GM12878 (cell line): ENCODE measurements at regions not wholly inside any gene's neighbourhood (a gene's known extent, or its start where the extent isn't known, plus 50 kb on each side); places are given as distances from the start of the nearest gene placed in this dataset.

ENCODE experiments used
- ATAC-seq: fragments of 200-7000 bp; cut with Tn5 transposase; 3 replicates; pipeline ENCODE4 v1.9.1; 2020; ENCODE audit warnings: mild to moderate bottlenecking, moderate library complexity
- BruUV-seq: library from RNA; stranded (reverse); fragments of 400-500 nt; replicated peaks from 2 replicates; lab custom pipeline; 2021; lab: Mats Ljungman, UMichigan
- CTCF ChIA-PET: fragments of 300-600 bp; sonication (Branson Sonifier 250); formaldehyde crosslinking; extraction: SDS; loops from one replicate; lab custom pipeline; 2021; ENCODE audit warnings: inconsistent platforms; lab: Yijun Ruan, JAX
- POLR2A ChIA-PET: fragments of 350-600 bp; formaldehyde crosslinking; extraction: SDS; loops from one replicate; lab custom pipeline; 2021; ENCODE audit warnings: inconsistent platforms; lab: Charles Lee
- RAD21 ChIA-PET: fragments of 300-600 bp; sonication (Branson Sonifier 250); formaldehyde crosslinking; loops from one replicate; lab custom pipeline; 2023; ENCODE audit warnings: antibody characterized with exemption; ENCODE audit not compliant: unreplicated experiment; lab: Charles Lee
- SMC1A ChIA-PET: fragments of 300-600 bp; sonication (Branson Sonifier 250); formaldehyde crosslinking; loops from one replicate; lab custom pipeline; 2023; ENCODE audit not compliant: unreplicated experiment, uncharacterized antibody; lab: Charles Lee
- DNase-seq: peaks from one replicate; pipeline ENCODE4 v3.0.0-alpha.2; 2011; ENCODE audit warnings: low read depth, low spot score
- FAIRE-seq: peaks from 3 replicates; lab custom pipeline; 2011; peaks lifted over from hg19 to GRCh38; lab: Jason Lieb, UNC
- H2AFZ ChIP-seq: 2 replicates; pipeline ENCODE4 v1.6.0; 2011; ENCODE audit warnings: low read depth, low read length, control low read depth; ENCODE audit not compliant: control insufficient read depth
- H3K27ac ChIP-seq: 2 replicates; pipeline ENCODE4 v1.5.1; 2011; ENCODE audit warnings: control low read depth; ENCODE audit not compliant: control insufficient read depth, insufficient read depth
- H3K27me3 ChIP-seq, 2 experiments: replicated peaks in 1 of 2; 2 replicates each; pipeline versions ENCODE4 v1.6.0 to v1.6.1; 2011; ENCODE audit warnings: low read length in 1 of 2; ENCODE audit not compliant: control insufficient read depth in 2 of 2, insufficient read depth in 2 of 2
- H3K36me3 ChIP-seq, 2 experiments: 2 replicates each; pipeline ENCODE4 v1.5.1; 2011; ENCODE audit warnings: low read length in 1 of 2; ENCODE audit not compliant: control insufficient read depth in 2 of 2, insufficient read depth in 2 of 2
- H3K4me1 ChIP-seq: 2 replicates; pipeline ENCODE4 v1.6.1; 2011; ENCODE audit warnings: mild to moderate bottlenecking, low read length, moderate library complexity, mixed read lengths; ENCODE audit not compliant: control insufficient read depth, insufficient read depth
- H3K4me2 ChIP-seq: 2 replicates; pipeline ENCODE4 v1.6.0; 2011; ENCODE audit warnings: control low read depth; ENCODE audit not compliant: control insufficient read depth, insufficient read depth
- H3K4me3 ChIP-seq: fragments of 200-600 bp; sonication (generic); 2 replicates; pipeline ENCODE4 v1.5.1; 2016
- H3K79me2 ChIP-seq: 2 replicates; pipeline ENCODE4 v1.6.0; 2011; ENCODE audit warnings: low read length; ENCODE audit not compliant: control insufficient read depth, insufficient read depth
- H3K9ac ChIP-seq: 2 replicates; pipeline ENCODE4 v1.8.0; 2011; ENCODE audit warnings: low read length, control low read depth, mixed read lengths; ENCODE audit not compliant: control insufficient read depth, insufficient read depth
- H3K9me3 ChIP-seq: replicated peaks from 3 replicates; pipeline ENCODE4 v1.5.1; 2011; ENCODE audit warnings: mild to moderate bottlenecking, low read length; ENCODE audit not compliant: control insufficient read depth, insufficient read depth
- H4K20me1 ChIP-seq: 2 replicates; pipeline ENCODE4 v1.6.0; 2011; ENCODE audit not compliant: control insufficient read depth, insufficient read depth
- KLF5 ChIP-seq: fragments of 450-650 bp; IDR thresholded peaks from 2 replicates; pipeline ENCODE4 v1.6.1; 2014; ENCODE audit warnings: mild to moderate bottlenecking; ENCODE audit not compliant: partially characterized antibody
- MYC ChIP-seq: IDR thresholded peaks from 2 replicates; pipeline ENCODE4 v1.6.1; 2011; ENCODE audit warnings: mild to moderate bottlenecking, low read length, moderate library complexity, inconsistent platforms; ENCODE audit not compliant: insufficient read depth, insufficient replicate concordance, insufficient read length, severe bottlenecking
- PBX3 ChIP-seq: IDR thresholded peaks from 2 replicates; pipeline ENCODE4 v1.6.1; 2011; ENCODE audit warnings: mild to moderate bottlenecking, low read depth, low read length, moderate library complexity; ENCODE audit not compliant: insufficient replicate concordance
- SMC3 ChIP-seq: IDR thresholded peaks from 2 replicates; pipeline ENCODE4 v1.6.1; 2011; ENCODE audit warnings: low read length, improper control_type of control experiment, borderline replicate concordance
- SREBF2 ChIP-seq: IDR thresholded peaks from 2 replicates; pipeline ENCODE4 v1.6.1; 2012; ENCODE audit warnings: mild to moderate bottlenecking, low read length
- SUZ12 ChIP-seq: fragments of 200-600 bp; sonication (generic); IDR thresholded peaks from one replicate; pipeline ENCODE4 v1.6.1; 2018; ENCODE audit warnings: antibody characterized with exemption, mild to moderate bottlenecking; ENCODE audit not compliant: unreplicated experiment
- USF2 ChIP-seq: IDR thresholded peaks from 2 replicates; pipeline ENCODE4 v1.6.1; 2011; ENCODE audit warnings: low read depth, low read length, improper control_type of control experiment, borderline replicate concordance
- WGBS: methylation state at CpG from one replicate; pipeline ENCODE4 v1.1.6; 2016; ENCODE audit warnings: low lambda C conversion rate; ENCODE audit not compliant: insufficient replicate concordance, insufficient coverage; ENCODE audit errors: missing lambda C conversion rate; 5-methylcytosine and 5-hydroxymethylcytosine counted together
- in situ Hi-C: fragments of 300-500 bp; cut with MboI; formaldehyde crosslinking; loops from 9 replicates; pipeline ENCODE4 v1.14.3; 2018; ENCODE audit warnings: mixed read lengths
- intact Hi-C: fragments of 100-400 bp; cut with micrococcal nuclease; formaldehyde crosslinking; loops from one replicate; pipeline ENCODE4 v1.14.2; 2022; ENCODE audit not compliant: unreplicated experiment
- TF ChIP-seq, protein P1 (sequence below): IDR thresholded peaks from 2 replicates; pipeline ENCODE4 v1.6.1; 2012; ENCODE audit warnings: mild to moderate bottlenecking, low read depth, low read length
- TF ChIP-seq, protein P2 (sequence below): IDR thresholded peaks from 2 replicates; pipeline ENCODE4 v1.6.1; 2011; ENCODE audit warnings: low read depth, mild to moderate bottlenecking, low read length, moderate library complexity, borderline replicate concordance; ENCODE audit errors: extremely low read depth

- TF ChIP-seq SUZ12 (no peak), PBX3 (no peak), SMC3 (no peak), KLF5 (no peak), USF2 (no peak), MYC (no peak), SREBF2 (no peak)
- TF ChIP-seq, protein P1, sequence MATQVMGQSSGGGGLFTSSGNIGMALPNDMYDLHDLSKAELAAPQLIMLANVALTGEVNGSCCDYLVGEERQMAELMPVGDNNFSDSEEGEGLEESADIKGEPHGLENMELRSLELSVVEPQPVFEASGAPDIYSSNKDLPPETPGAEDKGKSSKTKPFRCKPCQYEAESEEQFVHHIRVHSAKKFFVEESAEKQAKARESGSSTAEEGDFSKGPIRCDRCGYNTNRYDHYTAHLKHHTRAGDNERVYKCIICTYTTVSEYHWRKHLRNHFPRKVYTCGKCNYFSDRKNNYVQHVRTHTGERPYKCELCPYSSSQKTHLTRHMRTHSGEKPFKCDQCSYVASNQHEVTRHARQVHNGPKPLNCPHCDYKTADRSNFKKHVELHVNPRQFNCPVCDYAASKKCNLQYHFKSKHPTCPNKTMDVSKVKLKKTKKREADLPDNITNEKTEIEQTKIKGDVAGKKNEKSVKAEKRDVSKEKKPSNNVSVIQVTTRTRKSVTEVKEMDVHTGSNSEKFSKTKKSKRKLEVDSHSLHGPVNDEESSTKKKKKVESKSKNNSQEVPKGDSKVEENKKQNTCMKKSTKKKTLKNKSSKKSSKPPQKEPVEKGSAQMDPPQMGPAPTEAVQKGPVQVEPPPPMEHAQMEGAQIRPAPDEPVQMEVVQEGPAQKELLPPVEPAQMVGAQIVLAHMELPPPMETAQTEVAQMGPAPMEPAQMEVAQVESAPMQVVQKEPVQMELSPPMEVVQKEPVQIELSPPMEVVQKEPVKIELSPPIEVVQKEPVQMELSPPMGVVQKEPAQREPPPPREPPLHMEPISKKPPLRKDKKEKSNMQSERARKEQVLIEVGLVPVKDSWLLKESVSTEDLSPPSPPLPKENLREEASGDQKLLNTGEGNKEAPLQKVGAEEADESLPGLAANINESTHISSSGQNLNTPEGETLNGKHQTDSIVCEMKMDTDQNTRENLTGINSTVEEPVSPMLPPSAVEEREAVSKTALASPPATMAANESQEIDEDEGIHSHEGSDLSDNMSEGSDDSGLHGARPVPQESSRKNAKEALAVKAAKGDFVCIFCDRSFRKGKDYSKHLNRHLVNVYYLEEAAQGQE, result no peak
- TF ChIP-seq, protein P2, sequence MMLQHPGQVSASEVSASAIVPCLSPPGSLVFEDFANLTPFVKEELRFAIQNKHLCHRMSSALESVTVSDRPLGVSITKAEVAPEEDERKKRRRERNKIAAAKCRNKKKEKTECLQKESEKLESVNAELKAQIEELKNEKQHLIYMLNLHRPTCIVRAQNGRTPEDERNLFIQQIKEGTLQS, result no peak
- in situ Hi-C loops (no loop called here), intact Hi-C loops (no loop called here)
- POLR2A ChIA-PET, result no interaction called here
- Histone ChIP-seq H3K79me2 (no peaks in the 10 kb centered on the region), H4K20me1 (no peaks in the 10 kb centered on the region), H2AFZ (no peak overlapping the region), H3K4me2 (no peak overlapping the region), H3K27ac (no peak overlapping the region), H3K9ac (no peak overlapping the region), H3K27me3 (no peaks in the 10 kb centered on the region; a peak in 1 of 4 replicates), H3K4me1 (peaks cover 4% of the 10 kb centered on the region), H3K36me3 (no peaks in the 10 kb centered on the region), H3K4me3 (no peak overlapping the region), H3K9me3 (no peaks in the 10 kb centered on the region)
- BruUV-seq, result no TSS peak
- SMC1A ChIA-PET, result no interaction called here
- no peak for ATAC-seq
- WGBS, result 9% methylated on average over 3 of the region's 3 CpGs
- RAD21 ChIA-PET, result no interaction called here
- CTCF ChIA-PET, result no interaction called here
- no peak for FAIRE-seq
- DNase-seq, result no peak
Measured at GRCh38 chr15:78691851-78692421, 50.9 kb upstream of the CHRNB4 start.
